ENCODE measurements at regions not wholly inside any gene's neighbourhood (a gene's known extent, or its start where the extent isn't known, plus 50 kb on each side); places are given as distances from the start of the nearest gene placed in this dataset.

- 100% methylated on average over 2 of the region's 2 CpGs for WGBS (ENCODE audit: insufficient coverage)
These were observed 336.8 kb downstream of the LRIG3 start for GRCh38 chr12:58583529-58583928.

GRCh38 chr12:58583940-58584339 is 336.4 kb downstream of the LRIG3 start:
- ChIA-PET POLR2A (no interaction called here), CTCF (no interaction called here)
- no CpG with 5 or more reads among the region's 1 CpG for WGBS (ENCODE audit: insufficient coverage)
- DNase-seq, result no peak
- Histone ChIP-seq H3K27ac (ENCODE audit: insufficient read depth in 1 of 2, low read depth in 1 of 2, low read length in 2 of 2, poor library complexity in 1 of 2, severe bottlenecking in 2 of 2) (no peak overlapping the region), H3K4me3 (ENCODE audit: control insufficient read depth in 1 of 7, extremely low read depth in 1 of 7, insufficient read depth in 4 of 7, low read depth in 2 of 7, low read length in 6 of 7) (no peak overlapping the region), H3K36me3 (ENCODE audit: control insufficient read depth in 4 of 4, insufficient read depth in 4 of 4, low read length in 3 of 4) (no peaks in the 10 kb centered on the region), H3K27me3 (replicated peaks in 2 of 5; ENCODE audit: control insufficient read depth in 4 of 5, insufficient read depth in 5 of 5, low read length in 4 of 5) (no peaks in the 10 kb centered on the region), H3K9me3 (ENCODE audit: control extremely low read depth in 1 of 5, control insufficient read depth in 4 of 5, insufficient read depth in 2 of 5, low read depth in 1 of 5, low read length in 4 of 5) (no peaks in the 10 kb centered on the region), H3K4me1 (ENCODE audit: control extremely low read depth in 1 of 4, control insufficient read depth in 4 of 4, insufficient read depth in 4 of 4, low read length in 3 of 4) (no peaks in the 10 kb centered on the region)

More at GRCh38 chr12:58583529-58583928, 336.8 kb downstream of the LRIG3 start:
- Histone ChIP-seq H3K4me3 (ENCODE audit: control insufficient read depth in 1 of 7, extremely low read depth in 1 of 7, insufficient read depth in 4 of 7, low read depth in 2 of 7, low read length in 6 of 7) (no peak overlapping the region), H3K27me3 (replicated peaks in 2 of 5; ENCODE audit: control insufficient read depth in 4 of 5, insufficient read depth in 5 of 5, low read length in 4 of 5) (no peaks in the 10 kb centered on the region), H3K4me1 (ENCODE audit: control extremely low read depth in 1 of 4, control insufficient read depth in 4 of 4, insufficient read depth in 4 of 4, low read length in 3 of 4) (no peaks in the 10 kb centered on the region), H3K27ac (ENCODE audit: insufficient read depth in 1 of 2, low read depth in 1 of 2, low read length in 2 of 2, poor library complexity in 1 of 2, severe bottlenecking in 2 of 2) (no peak overlapping the region), H3K9me3 (ENCODE audit: control extremely low read depth in 1 of 5, control insufficient read depth in 4 of 5, insufficient read depth in 2 of 5, low read depth in 1 of 5, low read length in 4 of 5) (no peaks in the 10 kb centered on the region), H3K36me3 (ENCODE audit: control insufficient read depth in 4 of 4, insufficient read depth in 4 of 4, low read length in 3 of 4) (no peaks in the 10 kb centered on the region)
- ChIA-PET CTCF (no interaction called here), POLR2A (no interaction called here)
- DNase-seq, result no peak

- H3K27ac ChIP-seq (ENCODE audit: insufficient read depth in 1 of 2, low read depth in 1 of 2, low read length in 2 of 2, poor library complexity in 1 of 2, severe bottlenecking in 2 of 2), result no peak overlapping the region
- no peak for DNase-seq
- H3K36me3 ChIP-seq (ENCODE audit: control insufficient read depth in 4 of 4, insufficient read depth in 4 of 4, low read length in 3 of 4), result no peaks in the 10 kb centered on the region
- 100% methylated on average over 2 of the region's 2 CpGs for WGBS (ENCODE audit: insufficient coverage)
- H3K4me3 ChIP-seq (ENCODE audit: control insufficient read depth in 1 of 7, extremely low read depth in 1 of 7, insufficient read depth in 4 of 7, low read depth in 2 of 7, low read length in 6 of 7), result no peak overlapping the region
- POLR2A ChIA-PET, result no interaction called here
- CTCF ChIA-PET, result no interaction called here
- no peaks in the 10 kb centered on the region for H3K9me3 ChIP-seq (ENCODE audit: control extremely low read depth in 1 of 5, control insufficient read depth in 4 of 5, insufficient read depth in 2 of 5, low read depth in 1 of 5, low read length in 4 of 5)
- H3K4me1 ChIP-seq (ENCODE audit: control extremely low read depth in 1 of 4, control insufficient read depth in 4 of 4, insufficient read depth in 4 of 4, low read length in 3 of 4), result no peaks in the 10 kb centered on the region
- no peaks in the 10 kb centered on the region for H3K27me3 ChIP-seq (replicated peaks in 2 of 5; ENCODE audit: control insufficient read depth in 4 of 5, insufficient read depth in 5 of 5, low read length in 4 of 5)
These were observed 335.4 kb downstream of the LRIG3 start for GRCh38 chr12:58584880-58585279.

- no peak overlapping the region for H3K27ac ChIP-seq (ENCODE audit: insufficient read depth in 1 of 2, low read depth in 1 of 2, low read length in 2 of 2, poor library complexity in 1 of 2, severe bottlenecking in 2 of 2)
- WGBS (ENCODE audit: insufficient coverage), result no CpG with 5 or more reads among the region's 3 CpGs
- H3K27me3 ChIP-seq (replicated peaks in 2 of 5; ENCODE audit: control insufficient read depth in 4 of 5, insufficient read depth in 5 of 5, low read length in 4 of 5), result no peaks in the 10 kb centered on the region
- ChIA-PET CTCF (no interaction called here), POLR2A (no interaction called here)
- H3K4me3 ChIP-seq (ENCODE audit: control insufficient read depth in 1 of 7, extremely low read depth in 1 of 7, insufficient read depth in 4 of 7, low read depth in 2 of 7, low read length in 6 of 7), result no peak overlapping the region
- no peaks in the 10 kb centered on the region for H3K36me3 ChIP-seq (ENCODE audit: control insufficient read depth in 4 of 4, insufficient read depth in 4 of 4, low read length in 3 of 4)
- H3K4me1 ChIP-seq (ENCODE audit: control extremely low read depth in 1 of 4, control insufficient read depth in 4 of 4, insufficient read depth in 4 of 4, low read length in 3 of 4), result no peaks in the 10 kb centered on the region
- no peaks in the 10 kb centered on the region for H3K9me3 ChIP-seq (ENCODE audit: control extremely low read depth in 1 of 5, control insufficient read depth in 4 of 5, insufficient read depth in 2 of 5, low read depth in 1 of 5, low read length in 4 of 5)
- no peak for DNase-seq
These were observed 333.5 kb downstream of the LRIG3 start for GRCh38 chr12:58586762-58587161.

- Histone ChIP-seq H3K4me1 (ENCODE audit: control extremely low read depth in 1 of 4, control insufficient read depth in 4 of 4, insufficient read depth in 4 of 4, low read length in 3 of 4) (no peaks in the 10 kb centered on the region), H3K4me3 (ENCODE audit: control insufficient read depth in 1 of 7, extremely low read depth in 1 of 7, insufficient read depth in 4 of 7, low read depth in 2 of 7, low read length in 6 of 7) (no peak overlapping the region), H3K9me3 (ENCODE audit: control extremely low read depth in 1 of 5, control insufficient read depth in 4 of 5, insufficient read depth in 2 of 5, low read depth in 1 of 5, low read length in 4 of 5) (no peaks in the 10 kb centered on the region), H3K36me3 (ENCODE audit: control insufficient read depth in 4 of 4, insufficient read depth in 4 of 4, low read length in 3 of 4) (no peaks in the 10 kb centered on the region), H3K27ac (ENCODE audit: insufficient read depth in 1 of 2, low read depth in 1 of 2, low read length in 2 of 2, poor library complexity in 1 of 2, severe bottlenecking in 2 of 2) (no peak overlapping the region), H3K27me3 (replicated peaks in 2 of 5; ENCODE audit: control insufficient read depth in 4 of 5, insufficient read depth in 5 of 5, low read length in 4 of 5) (no peaks in the 10 kb centered on the region)
- no peak for DNase-seq
- 54% methylated on average over 3 of the region's 3 CpGs for WGBS (ENCODE audit: insufficient coverage)
- ChIA-PET CTCF (no interaction called here), POLR2A (no interaction called here)
These were observed 331.5 kb downstream of the LRIG3 start for GRCh38 chr12:58588770-58589169.

GRCh38 chr12:58592475-58593207 is 327.7 kb downstream of the LRIG3 start:
- no peak for DNase-seq
- no peak overlapping the region for H3K27ac ChIP-seq (ENCODE audit: insufficient read depth in 1 of 2, low read depth in 1 of 2, low read length in 2 of 2, poor library complexity in 1 of 2, severe bottlenecking in 2 of 2)
- WGBS (ENCODE audit: insufficient coverage), result 94% methylated on average over 2 of the region's 4 CpGs
- no peaks in the 10 kb centered on the region for H3K4me1 ChIP-seq (ENCODE audit: control extremely low read depth in 1 of 4, control insufficient read depth in 4 of 4, insufficient read depth in 4 of 4, low read length in 3 of 4)
- H3K36me3 ChIP-seq (ENCODE audit: control insufficient read depth in 4 of 4, insufficient read depth in 4 of 4, low read length in 3 of 4), result no peaks in the 10 kb centered on the region
- H3K9me3 ChIP-seq (ENCODE audit: control extremely low read depth in 1 of 5, control insufficient read depth in 4 of 5, insufficient read depth in 2 of 5, low read depth in 1 of 5, low read length in 4 of 5), result no peaks in the 10 kb centered on the region
- POLR2A ChIA-PET, result no interaction called here
- CTCF ChIA-PET, result no interaction called here
- no peaks in the 10 kb centered on the region for H3K27me3 ChIP-seq (replicated peaks in 2 of 5; ENCODE audit: control insufficient read depth in 4 of 5, insufficient read depth in 5 of 5, low read length in 4 of 5)
- H3K4me3 ChIP-seq (ENCODE audit: control insufficient read depth in 1 of 7, extremely low read depth in 1 of 7, insufficient read depth in 4 of 7, low read depth in 2 of 7, low read length in 6 of 7), result no peak overlapping the region

- ChIA-PET CTCF (no interaction called here), POLR2A (interaction anchor here (0.8 kb wide), 1 partner anchor 783 kb away, joined by 3 read pairs; no protein-coding TSS in a partner anchor)
- H3K27ac ChIP-seq (ENCODE audit: insufficient read depth in 1 of 2, low read depth in 1 of 2, low read length in 2 of 2, poor library complexity in 1 of 2, severe bottlenecking in 2 of 2), result no peak overlapping the region
- no peak for DNase-seq
- no peak overlapping the region for H3K4me3 ChIP-seq (ENCODE audit: control insufficient read depth in 1 of 7, extremely low read depth in 1 of 7, insufficient read depth in 4 of 7, low read depth in 2 of 7, low read length in 6 of 7)
- no peaks in the 10 kb centered on the region for H3K4me1 ChIP-seq (ENCODE audit: control extremely low read depth in 1 of 4, control insufficient read depth in 4 of 4, insufficient read depth in 4 of 4, low read length in 3 of 4)
- no peaks in the 10 kb centered on the region for H3K9me3 ChIP-seq (ENCODE audit: control extremely low read depth in 1 of 5, control insufficient read depth in 4 of 5, insufficient read depth in 2 of 5, low read depth in 1 of 5, low read length in 4 of 5)
- H3K27me3 ChIP-seq (replicated peaks in 2 of 5; ENCODE audit: control insufficient read depth in 4 of 5, insufficient read depth in 5 of 5, low read length in 4 of 5), result no peaks in the 10 kb centered on the region
- 94% methylated on average over 3 of the region's 6 CpGs for WGBS (ENCODE audit: insufficient coverage)
- no peaks in the 10 kb centered on the region for H3K36me3 ChIP-seq (ENCODE audit: control insufficient read depth in 4 of 4, insufficient read depth in 4 of 4, low read length in 3 of 4)
These were observed 326.6 kb downstream of the LRIG3 start for GRCh38 chr12:58593557-58594304.
